Fibroblast of the aortic adventitia (primary cell): ENCODE measurements at regions not wholly inside any gene's neighbourhood (a gene's known extent, or its start where the extent isn't known, plus 50 kb on each side); places are given as distances from the start of the nearest gene placed in this dataset.

ENCODE experiments used
- DNase-seq: peaks from one replicate; pipeline ENCODE4 v3.0.0-alpha.2; 2010; ENCODE audit warnings: low read depth
- H3K4me3 ChIP-seq: 2 replicates; pipeline ENCODE4 v1.5.1; 2011; ENCODE audit warnings: low read depth, mild to moderate bottlenecking, control low read depth, low read length, moderate library complexity
- TF ChIP-seq, protein P1 (sequence below): IDR thresholded peaks from 2 replicates; pipeline ENCODE4 v1.5.1; 2011; ENCODE audit warnings: mild to moderate bottlenecking, low read length, control low read depth, inconsistent platforms; ENCODE audit not compliant: insufficient read depth

DNA sequence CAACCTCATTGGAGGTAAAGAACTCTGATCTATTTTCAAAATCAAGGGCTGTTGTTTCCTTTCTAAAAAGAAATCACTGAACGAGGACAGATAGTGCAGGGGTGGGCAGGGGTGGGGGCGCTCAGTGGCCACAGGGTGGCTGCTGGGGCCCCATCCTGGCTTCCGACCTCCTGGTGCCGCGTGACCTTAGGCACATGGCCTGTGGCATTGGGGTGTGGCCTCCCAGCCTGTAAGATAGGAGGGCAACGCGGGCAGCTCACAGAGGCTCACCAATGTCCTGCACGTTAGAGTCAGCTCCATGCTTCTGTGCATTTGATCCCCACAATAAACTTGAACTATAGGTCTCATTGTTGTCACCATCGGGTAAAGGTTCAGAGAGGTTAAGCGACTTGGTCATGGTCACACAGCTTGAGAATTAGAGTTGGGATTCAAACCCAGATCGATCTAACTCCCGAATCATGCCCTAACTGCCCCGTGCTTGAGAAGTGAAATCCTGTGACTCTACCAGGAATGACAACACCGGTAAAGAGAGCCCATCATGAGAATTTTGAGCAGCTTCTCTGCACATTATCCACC lies 148.0 kb upstream of the SLC6A11 start:
- no peak for DNase-seq
- TF ChIP-seq, protein P1, sequence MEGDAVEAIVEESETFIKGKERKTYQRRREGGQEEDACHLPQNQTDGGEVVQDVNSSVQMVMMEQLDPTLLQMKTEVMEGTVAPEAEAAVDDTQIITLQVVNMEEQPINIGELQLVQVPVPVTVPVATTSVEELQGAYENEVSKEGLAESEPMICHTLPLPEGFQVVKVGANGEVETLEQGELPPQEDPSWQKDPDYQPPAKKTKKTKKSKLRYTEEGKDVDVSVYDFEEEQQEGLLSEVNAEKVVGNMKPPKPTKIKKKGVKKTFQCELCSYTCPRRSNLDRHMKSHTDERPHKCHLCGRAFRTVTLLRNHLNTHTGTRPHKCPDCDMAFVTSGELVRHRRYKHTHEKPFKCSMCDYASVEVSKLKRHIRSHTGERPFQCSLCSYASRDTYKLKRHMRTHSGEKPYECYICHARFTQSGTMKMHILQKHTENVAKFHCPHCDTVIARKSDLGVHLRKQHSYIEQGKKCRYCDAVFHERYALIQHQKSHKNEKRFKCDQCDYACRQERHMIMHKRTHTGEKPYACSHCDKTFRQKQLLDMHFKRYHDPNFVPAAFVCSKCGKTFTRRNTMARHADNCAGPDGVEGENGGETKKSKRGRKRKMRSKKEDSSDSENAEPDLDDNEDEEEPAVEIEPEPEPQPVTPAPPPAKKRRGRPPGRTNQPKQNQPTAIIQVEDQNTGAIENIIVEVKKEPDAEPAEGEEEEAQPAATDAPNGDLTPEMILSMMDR: no peak
- no peak overlapping the region for H3K4me3 ChIP-seq

DNA sequence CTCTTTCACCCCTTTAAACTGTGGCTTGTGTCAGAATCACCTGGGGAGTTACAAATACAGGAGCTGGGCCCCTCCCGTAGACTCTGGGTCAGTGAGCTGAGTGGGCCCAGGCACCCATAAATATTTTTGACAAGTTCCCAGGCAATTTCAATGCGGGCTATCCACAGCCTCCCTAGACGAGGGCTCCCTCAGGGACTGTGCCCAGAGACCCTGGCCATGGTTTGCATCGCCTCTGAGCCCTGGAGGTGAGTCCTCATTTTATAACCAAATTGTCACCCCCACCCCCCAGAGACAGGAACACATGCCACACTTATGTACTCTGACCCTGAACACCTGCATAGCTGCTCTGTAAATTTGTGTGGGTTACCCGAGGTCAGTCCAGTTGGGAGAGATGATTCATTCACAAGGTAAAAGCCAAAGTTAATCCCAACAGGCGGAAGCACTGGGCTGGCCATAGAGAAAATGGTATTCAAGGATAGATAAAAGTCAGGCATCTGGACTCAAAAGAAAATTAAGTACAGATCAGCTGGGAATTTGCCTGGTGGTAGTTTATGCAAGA lies 146.5 kb upstream of the SLC6A11 start:
- H3K4me3 ChIP-seq: no peak overlapping the region
- no peak for DNase-seq
- TF ChIP-seq, protein P1: no peak

DNA sequence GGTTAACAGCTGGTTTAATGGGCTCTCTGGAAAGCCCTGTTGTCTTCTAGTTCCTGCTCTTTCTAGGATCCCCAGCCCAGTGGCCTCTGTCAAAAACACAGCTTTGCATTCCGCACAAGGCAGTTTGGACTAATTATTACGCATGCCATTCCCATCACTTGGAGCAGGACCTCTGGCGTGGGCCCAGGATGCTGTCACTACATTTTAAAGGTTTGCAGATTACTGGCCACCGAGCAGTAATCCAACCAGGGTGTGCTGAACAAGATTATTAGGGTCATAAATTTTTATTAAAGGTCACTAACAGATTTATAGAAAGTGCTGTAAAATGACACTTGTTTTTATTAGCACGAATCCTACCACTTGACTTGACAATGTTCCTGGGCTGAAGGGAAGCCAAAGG lies 143.6 kb upstream of the SLC6A11 start:
- TF ChIP-seq, protein P1: no peak
- H3K4me3 ChIP-seq: no peak overlapping the region
- no peak for DNase-seq

DNA sequence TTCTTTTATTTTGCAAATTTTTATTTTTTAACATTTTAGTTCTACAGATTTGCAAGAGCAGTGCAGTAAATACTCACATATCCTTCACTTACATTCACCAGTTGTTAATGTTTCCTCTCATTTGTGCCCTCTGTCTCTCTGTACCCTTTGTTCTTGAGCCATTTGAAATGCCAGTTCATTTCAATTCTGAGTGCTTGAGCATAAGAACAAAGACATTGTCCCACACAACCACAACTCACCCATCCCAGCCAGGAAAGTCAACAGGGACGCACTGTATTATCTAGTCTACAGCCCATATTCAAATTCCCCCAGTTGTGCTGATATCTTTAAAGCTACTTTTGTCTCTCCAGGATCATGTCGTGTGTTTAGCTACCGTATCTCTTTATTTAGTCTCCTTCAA lies 141.4 kb upstream of the SLC6A11 start:
- TF ChIP-seq, protein P1: no peak
- no peak for DNase-seq

DNA sequence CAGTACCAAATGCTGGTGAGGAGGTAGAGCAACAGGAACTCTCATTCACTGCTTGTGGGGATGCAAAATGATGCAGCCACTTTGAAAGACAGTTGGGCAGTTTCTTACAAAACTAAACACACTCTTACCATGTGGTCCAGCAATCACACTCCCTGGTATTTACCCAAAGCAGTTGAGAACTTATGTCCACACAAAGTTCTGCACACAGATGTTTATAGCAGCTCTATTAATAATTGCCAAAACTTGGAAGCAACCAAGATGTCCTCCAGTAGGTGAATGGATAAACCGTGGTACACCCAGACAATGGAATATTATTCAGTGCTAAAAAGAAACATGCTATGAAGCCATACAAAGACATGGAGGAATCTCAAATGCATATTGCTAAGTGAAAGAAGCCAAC lies 139.1 kb upstream of the SLC6A11 start:
- H3K4me3 ChIP-seq: no peak overlapping the region
- TF ChIP-seq, protein P1: no peak
- DNase-seq: no peak

More for the DNA sequence above, 141.4 kb upstream of the SLC6A11 start:
- H3K4me3 ChIP-seq: no peak overlapping the region

- no peak for DNase-seq
- H3K4me3 ChIP-seq: no peak overlapping the region
- TF ChIP-seq, protein P1: no peak
Measured at GRCh38 chr3:10678796-10679376, 137.1 kb upstream of the SLC6A11 start.
